Sciatic nerve (tissue), 2 donors: ENCODE measurements at regions not wholly inside any gene's neighbourhood (a gene's known extent, or its start where the extent isn't known, plus 50 kb on each side); places are given as distances from the start of the nearest gene placed in this dataset.

Source experiments
- ATAC-seq: fragments of 200-7000 bp; cut with Tn5 transposase; one replicate; pipeline ENCODE4 v1.9.1; 2020; ENCODE audit warnings: mild to moderate bottlenecking, moderate library complexity
- DNase-seq: peaks from one replicate; pipeline ENCODE4 v3.0.0-alpha.2; 2020; ENCODE audit warnings: low spot score
- intact Hi-C: fragments of 100-400 bp; cut with DNase I; formaldehyde crosslinking; loops from one replicate; pipeline ENCODE4 v1.14.2; 2022
- donor health status: DM: no; HTN: no; CAD: no.
- donor health status: DM: no; HTN: no; CAD: no.

- no peak for DNase-seq
- intact Hi-C loops = no loop called here
- no peak for ATAC-seq
Measured at GRCh38 chr6:44717431-44717830, 329.9 kb downstream of the CDC5L start.

- ATAC-seq = no peak
- intact Hi-C loops = no loop called here
- DNase-seq = no peak
Measured at GRCh38 chr6:44721954-44722578, 334.6 kb downstream of the CDC5L start.

GRCh38 chr6:44722736-44723135 lies 335.2 kb downstream of the CDC5L start:
- no peak for DNase-seq
- ATAC-seq = no peak
- intact Hi-C loops = no loop called here

- ATAC-seq (no peak), DNase-seq (no peak)
- intact Hi-C loops = no loop called here
Measured at GRCh38 chr6:44723439-44724197, 336.1 kb downstream of the CDC5L start.

- intact Hi-C loops = no loop called here
- DNase-seq (no peak), ATAC-seq (no peak)
Measured at GRCh38 chr6:44725070-44725469, 337.6 kb downstream of the CDC5L start.

GRCh38 chr6:44727651-44728630 lies 340.4 kb downstream of the CDC5L start:
- no peak for ATAC-seq
- no peak for DNase-seq
- intact Hi-C loops = no loop called here

GRCh38 chr6:44730771-44731391 lies 343.4 kb downstream of the CDC5L start:
- DNase-seq (no peak), ATAC-seq (no peak)
- intact Hi-C loops = no loop called here

GRCh38 chr6:44731485-44732095 lies 344.1 kb downstream of the CDC5L start:
- ATAC-seq (no peak), DNase-seq (no peak)
- intact Hi-C loops = no loop called here

- ATAC-seq (no peak), DNase-seq (no peak)
- intact Hi-C loops = no loop called here
Measured at GRCh38 chr6:44732243-44732642, 344.7 kb downstream of the CDC5L start.

GRCh38 chr6:44733126-44733525 lies 345.6 kb downstream of the CDC5L start:
- ATAC-seq (no peak), DNase-seq (no peak)
- intact Hi-C loops = no loop called here

- ATAC-seq (peak; percentile 44), DNase-seq (no peak)
- intact Hi-C loops = no loop called here
Measured at GRCh38 chr6:44733868-44734267, 346.4 kb downstream of the CDC5L start.

- intact Hi-C loops = no loop called here
- DNase-seq (no peak), ATAC-seq (no peak)
Measured at GRCh38 chr6:44734886-44735629, 347.6 kb downstream of the CDC5L start.

- ATAC-seq (no peak), DNase-seq (no peak)
- intact Hi-C loops = no loop called here
Measured at GRCh38 chr6:44735630-44735963, 348.1 kb downstream of the CDC5L start.

GRCh38 chr6:44737341-44737740 lies 349.8 kb downstream of the CDC5L start:
- DNase-seq (no peak), ATAC-seq (no peak)
- intact Hi-C loops = no loop called here

GRCh38 chr6:44737829-44738528 lies 350.5 kb downstream of the CDC5L start:
- no peak for DNase-seq
- no peak for ATAC-seq
- intact Hi-C loops = no loop called here

GRCh38 chr6:44738601-44739146 lies 351.2 kb downstream of the CDC5L start:
- ATAC-seq (peak; percentile 39), DNase-seq (no peak)
- intact Hi-C loops = no loop called here

GRCh38 chr6:44739181-44739580 lies 351.7 kb downstream of the CDC5L start:
- DNase-seq (no peak), ATAC-seq (peak; percentile 28)
- intact Hi-C loops = no loop called here
